HG02938 (cell line): ENCODE measurements at regions not wholly inside any gene's neighbourhood (a gene's known extent, or its start where the extent isn't known, plus 50 kb on each side); places are given as distances from the start of the nearest gene placed in this dataset.

ENCODE experiments used
- ATAC-seq: cut with Tn5 transposase; IDR thresholded peaks from one replicate; pipeline ENCODE4 v1.9.1; 2021; ENCODE audit warnings: mild to moderate bottlenecking, moderate library complexity; ENCODE audit not compliant: unreplicated experiment

DNA sequence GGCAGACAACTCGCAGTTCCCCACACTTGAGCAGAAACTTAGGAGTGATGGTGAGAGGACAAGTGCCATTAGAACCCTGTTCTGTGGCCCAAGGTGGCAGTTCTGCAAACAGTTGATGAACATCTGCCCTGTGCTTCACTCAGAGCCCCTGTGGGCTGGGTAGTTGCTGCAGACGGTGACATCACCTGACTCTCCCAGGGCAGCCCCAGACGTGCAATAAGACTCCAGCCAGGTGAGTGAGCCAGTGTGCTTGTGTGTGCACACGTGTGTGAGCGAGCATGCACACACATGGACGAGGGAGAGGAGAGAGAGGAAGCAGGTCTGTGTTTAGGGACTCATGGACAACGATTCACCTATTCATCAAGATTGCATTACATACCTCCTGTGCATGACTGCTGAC is 136.0 kb upstream of the GLI2 start:
- no peak for ATAC-seq

- ATAC-seq = no peak
These were observed 135.3 kb upstream of the GLI2 start for GRCh38 chr2:120600335-120600734.

DNA sequence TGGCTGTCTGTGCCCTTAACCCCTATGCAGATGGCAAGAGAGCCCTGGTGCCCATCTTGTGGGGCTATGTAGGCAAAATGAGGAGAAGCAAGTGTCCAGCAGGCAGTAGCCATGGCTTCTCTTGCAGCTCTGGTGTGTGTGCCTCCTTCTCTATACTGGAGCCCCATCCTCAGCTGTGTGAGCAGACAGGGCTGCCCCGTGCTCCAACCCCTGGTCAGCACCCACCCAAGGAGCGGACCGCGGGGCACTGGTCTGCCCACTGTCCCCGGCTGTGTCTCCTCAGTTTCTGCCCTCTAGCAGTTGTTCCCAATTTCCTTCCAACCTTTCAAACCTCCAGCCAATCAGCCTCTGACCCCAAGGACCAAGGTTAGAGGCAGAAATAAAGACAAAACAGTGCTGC is 134.9 kb upstream of the GLI2 start:
- no peak for ATAC-seq

DNA sequence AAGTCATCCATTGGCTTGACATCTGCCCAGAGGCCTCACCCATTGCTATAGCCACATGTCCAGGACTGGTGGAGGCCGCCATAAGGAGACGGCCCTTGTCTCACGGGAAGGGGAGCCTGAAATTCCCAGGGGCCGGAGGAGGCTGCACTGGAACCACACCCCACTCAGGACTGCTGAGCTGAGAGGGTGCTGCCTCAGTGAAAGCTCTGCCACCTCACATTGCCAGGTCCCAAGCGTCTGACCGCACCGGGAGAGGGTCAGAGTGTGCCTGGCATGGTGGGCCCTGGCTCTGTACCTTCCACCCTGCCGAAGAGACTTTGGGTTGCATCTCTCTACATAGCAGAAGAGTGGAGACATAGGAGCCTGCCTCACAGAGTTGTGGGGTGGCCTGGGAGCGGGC is 134.1 kb upstream of the GLI2 start:
- no peak for ATAC-seq

- ATAC-seq = no peak
These were observed 133.4 kb upstream of the GLI2 start for GRCh38 chr2:120602251-120602650.

GRCh38 chr2:120604767-120605166 is 130.9 kb upstream of the GLI2 start:
- no peak for ATAC-seq

DNA sequence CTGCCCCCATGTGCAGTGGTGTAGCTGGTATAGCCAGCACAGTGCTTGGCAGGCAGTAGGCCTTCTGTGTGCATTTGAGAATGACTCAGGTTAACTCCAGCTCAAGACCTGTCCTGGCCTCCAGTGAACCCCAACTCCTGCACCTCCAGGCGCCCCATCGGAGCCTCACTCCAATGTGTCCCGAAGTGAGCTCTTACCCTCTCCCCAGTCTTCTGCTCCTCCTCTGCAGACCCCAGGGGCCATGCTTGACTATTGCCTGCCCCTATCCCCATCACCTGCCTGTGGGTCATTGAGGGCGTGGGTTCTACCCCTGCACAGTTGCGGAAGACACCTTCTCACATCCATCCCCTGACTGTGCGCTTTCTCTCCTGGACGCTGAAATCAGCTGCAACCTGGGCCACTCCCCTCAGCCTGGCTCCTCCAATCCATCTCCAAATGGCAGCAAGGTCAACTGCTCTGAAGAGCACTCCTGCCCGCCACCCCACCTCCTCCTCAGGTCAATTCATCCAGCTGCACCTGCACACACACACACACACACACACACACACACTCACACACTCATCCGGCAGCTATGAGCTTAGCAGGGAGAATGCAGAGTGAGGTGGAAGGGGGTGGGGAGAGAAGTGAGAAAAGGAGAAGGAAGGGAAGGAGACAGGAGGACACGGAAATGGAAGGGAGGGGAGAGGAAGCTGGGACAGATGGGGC is 130.3 kb upstream of the GLI2 start:
- no peak for ATAC-seq

GRCh38 chr2:120606280-120606679 is 129.4 kb upstream of the GLI2 start:
- no peak for ATAC-seq

GRCh38 chr2:120606931-120607330 is 128.7 kb upstream of the GLI2 start:
- ATAC-seq = no peak

- ATAC-seq = no peak
These were observed 128.2 kb upstream of the GLI2 start for GRCh38 chr2:120607506-120607905.

GRCh38 chr2:120607996-120608395 is 127.7 kb upstream of the GLI2 start:
- no peak for ATAC-seq

GRCh38 chr2:120609826-120610395 is 125.8 kb upstream of the GLI2 start:
- ATAC-seq = no peak

DNA sequence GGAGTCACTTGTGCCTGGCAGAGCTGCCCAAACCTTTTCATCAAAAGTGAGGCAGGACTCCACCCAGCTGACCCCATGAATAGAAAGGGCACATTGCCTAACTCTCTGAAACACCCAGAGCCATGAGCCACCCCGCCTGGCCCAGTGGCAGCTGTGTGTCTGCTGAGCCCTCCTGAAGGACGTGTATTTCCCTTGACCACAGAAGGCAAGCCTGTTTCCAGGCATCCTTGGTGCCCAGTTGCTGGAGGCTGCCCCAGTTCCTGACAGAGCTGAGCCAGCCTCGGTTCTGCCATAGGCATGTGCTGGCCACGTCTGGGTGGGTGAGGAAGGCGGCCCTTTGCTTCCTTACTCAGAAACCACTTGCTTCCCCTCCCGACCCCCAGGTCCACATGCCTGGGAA is 124.7 kb upstream of the GLI2 start:
- ATAC-seq = no peak

DNA sequence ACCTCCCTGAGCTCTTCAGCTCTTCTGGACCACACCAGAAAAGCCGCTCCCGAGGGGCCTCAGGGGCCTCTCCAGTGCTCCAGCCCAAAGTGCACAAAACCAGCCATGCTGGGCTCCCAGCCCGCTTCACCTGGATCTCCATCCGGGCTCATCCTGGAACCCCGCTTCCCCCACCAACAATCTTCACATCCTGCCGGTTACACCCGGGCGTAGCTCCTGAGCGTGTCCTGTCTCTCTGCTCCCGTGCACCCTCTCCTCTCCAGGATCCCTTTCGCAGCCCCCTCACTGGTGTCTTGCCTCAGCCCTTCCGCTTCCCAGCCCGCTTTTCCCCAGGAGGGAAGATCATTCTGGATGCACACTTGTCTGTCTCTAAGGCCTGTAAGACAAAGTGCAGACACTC is 123.7 kb upstream of the GLI2 start:
- ATAC-seq = no peak

- ATAC-seq = no peak
These were observed 123.2 kb upstream of the GLI2 start for GRCh38 chr2:120612471-120612870.

DNA sequence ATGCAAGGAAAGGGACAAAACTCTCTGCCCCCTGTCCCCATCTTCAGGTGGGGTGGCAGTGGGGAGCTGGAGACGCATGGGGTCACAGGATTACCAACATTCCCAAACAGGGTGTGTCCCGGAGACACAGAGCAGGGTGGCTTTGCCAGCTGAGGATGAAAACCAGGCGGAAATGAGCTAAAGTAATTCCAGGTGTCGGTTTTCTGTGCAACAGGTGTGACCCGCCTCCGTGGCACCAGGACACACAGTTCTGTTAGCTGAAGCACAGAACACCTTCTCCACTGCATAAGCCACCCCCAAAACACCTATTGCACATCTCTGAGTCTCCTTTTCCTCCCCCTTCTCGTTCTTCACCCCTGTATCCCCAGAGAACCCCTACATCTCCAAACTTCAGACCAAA is 122.7 kb upstream of the GLI2 start:
- no peak for ATAC-seq

DNA sequence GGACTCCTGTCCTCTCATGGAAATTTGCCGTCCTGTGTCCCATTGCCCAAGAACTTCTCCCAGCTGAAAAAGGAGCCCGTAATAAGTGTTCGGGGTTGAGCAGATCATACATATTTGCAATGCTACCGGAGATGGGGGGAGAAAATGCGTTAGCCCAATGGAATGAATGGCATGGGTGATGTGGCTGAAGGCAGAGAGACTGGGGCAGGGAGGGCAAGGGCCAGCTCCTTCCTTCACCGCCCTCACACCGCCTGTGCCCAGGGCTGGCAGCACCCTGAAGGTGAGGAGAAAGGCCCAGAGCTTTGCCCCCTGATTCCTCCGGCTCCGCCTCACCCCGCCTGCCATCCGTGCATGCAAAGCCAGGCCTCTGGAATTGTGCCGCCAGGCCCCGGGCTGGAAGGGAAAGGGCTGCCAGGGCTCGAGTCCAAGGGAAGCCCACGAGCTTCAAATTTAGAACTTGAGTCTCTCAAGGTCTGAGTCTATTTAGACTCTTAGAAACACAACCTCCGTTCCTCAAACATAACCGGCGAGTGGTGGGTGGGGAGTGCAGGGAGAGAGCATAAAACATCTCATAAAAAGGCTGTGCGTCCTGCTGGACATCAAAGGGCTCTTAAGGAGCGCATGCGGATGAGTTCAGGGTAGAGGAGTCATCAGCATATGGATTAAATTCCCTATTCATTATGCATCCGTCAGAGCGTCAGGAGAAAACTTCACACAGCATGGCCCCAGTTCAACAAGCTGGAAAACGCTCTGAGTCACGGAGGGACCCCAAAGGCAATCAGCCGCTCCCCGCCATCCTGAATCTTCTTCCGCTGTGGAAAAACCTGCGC is 121.7 kb upstream of the GLI2 start:
- no peak for ATAC-seq

DNA sequence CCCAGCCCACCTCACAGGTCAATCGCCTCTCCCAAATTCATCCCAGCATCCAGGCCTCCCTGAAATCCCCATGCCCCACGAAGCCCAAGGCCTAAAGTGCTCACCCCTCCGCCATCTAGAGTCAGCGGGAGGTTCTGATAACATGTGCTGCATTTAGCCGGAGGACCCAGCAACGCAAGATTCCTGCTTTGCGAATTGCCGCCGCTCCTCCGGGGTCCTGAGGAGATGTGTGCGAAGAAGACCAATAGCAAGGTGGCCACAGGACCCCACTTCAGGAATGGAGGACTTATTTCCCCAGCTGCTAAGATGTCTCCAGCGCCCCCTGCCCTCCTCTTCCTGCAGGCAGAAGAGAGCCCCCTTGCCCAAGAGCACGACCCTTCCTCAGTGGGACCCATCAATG is 120.8 kb upstream of the GLI2 start:
- ATAC-seq = no peak

GRCh38 chr2:120616261-120616660 is 119.4 kb upstream of the GLI2 start:
- ATAC-seq = no peak

DNA sequence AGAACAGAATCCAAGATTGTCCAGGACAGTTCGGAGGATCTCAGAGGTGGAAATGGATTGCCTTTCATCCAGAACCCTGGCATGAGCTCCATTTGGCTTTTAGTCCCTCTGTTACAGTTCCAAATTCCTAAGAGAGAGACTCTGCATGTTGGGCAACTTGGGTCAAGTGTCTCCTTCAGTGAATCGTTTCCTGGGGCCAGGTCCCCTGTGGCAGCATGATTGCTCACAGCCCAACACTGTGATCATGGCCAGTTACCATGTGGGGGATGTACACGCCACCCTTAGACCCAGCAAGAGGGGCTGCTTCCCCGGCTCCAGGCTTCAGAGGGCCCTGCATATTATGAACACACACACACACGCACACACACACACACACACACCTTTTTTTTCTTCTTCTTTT is 118.6 kb upstream of the GLI2 start:
- ATAC-seq = no peak

GRCh38 chr2:120618830-120619229 is 116.8 kb upstream of the GLI2 start:
- ATAC-seq = no peak

- no peak for ATAC-seq
These were observed 116.1 kb upstream of the GLI2 start for GRCh38 chr2:120619579-120619978.
